ENCODE measurements at regions not wholly inside any gene's neighbourhood (a gene's known extent, or its start where the extent isn't known, plus 50 kb on each side); places are given as distances from the start of the nearest gene placed in this dataset.
"Not testable (repeated sequence)": the region's sequence is repeated elsewhere in the genome, so short reads cannot be mapped to it uniquely, and the experiment has no call there.

DNA sequence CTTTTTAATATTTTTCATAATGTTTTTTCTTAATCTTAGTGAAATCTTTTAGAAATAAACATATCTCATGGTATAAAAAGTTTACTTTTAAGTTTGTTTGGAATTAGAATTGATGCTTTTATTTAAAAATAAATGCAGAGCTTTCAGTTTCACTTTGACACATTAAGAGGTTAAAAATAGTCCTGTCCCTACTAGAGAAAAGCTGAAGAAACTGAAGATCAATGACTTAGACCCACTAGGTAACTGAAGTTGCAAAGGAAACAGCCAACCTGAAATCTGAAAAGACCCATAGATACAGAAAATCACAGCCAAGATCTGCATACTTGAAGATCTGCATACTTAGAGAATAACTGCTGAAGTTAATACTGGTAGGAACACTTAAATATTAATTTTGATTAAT is 237.6 kb downstream of the RAP2B start:
- no peaks in the 10 kb centered on the region for H3K9me3 ChIP-seq (ENCODE audit: low read depth)
- H3K4me3 ChIP-seq = no peak overlapping the region
- no peak overlapping the region for H2AFZ ChIP-seq
- H3K27ac ChIP-seq = no peak overlapping the region
- H3K4me2 ChIP-seq = no peak overlapping the region
- H3K4me1 ChIP-seq (ENCODE audit: insufficient read depth) = no peaks in the 10 kb centered on the region
- no peak for TF ChIP-seq EZH2 (IDR thresholded peaks at IDR 0.05; ENCODE audit: borderline replicate concordance)
- TF ChIP-seq, protein P1, sequence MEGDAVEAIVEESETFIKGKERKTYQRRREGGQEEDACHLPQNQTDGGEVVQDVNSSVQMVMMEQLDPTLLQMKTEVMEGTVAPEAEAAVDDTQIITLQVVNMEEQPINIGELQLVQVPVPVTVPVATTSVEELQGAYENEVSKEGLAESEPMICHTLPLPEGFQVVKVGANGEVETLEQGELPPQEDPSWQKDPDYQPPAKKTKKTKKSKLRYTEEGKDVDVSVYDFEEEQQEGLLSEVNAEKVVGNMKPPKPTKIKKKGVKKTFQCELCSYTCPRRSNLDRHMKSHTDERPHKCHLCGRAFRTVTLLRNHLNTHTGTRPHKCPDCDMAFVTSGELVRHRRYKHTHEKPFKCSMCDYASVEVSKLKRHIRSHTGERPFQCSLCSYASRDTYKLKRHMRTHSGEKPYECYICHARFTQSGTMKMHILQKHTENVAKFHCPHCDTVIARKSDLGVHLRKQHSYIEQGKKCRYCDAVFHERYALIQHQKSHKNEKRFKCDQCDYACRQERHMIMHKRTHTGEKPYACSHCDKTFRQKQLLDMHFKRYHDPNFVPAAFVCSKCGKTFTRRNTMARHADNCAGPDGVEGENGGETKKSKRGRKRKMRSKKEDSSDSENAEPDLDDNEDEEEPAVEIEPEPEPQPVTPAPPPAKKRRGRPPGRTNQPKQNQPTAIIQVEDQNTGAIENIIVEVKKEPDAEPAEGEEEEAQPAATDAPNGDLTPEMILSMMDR (IDR thresholded peaks at IDR 0.05; ENCODE audit: poor library complexity) = no peak
- TF ChIP-seq EZH2phosphoT487 (IDR thresholded peaks at IDR 0.05; ENCODE audit: low read depth, severe bottlenecking, unreplicated experiment) = no peak
- H3K27me3 ChIP-seq = no peaks in the 10 kb centered on the region
- no peaks in the 10 kb centered on the region for H3K79me2 ChIP-seq
- no peak for DNase-seq (ENCODE audit: low spot score)
- no peaks in the 10 kb centered on the region for H3K9me2 ChIP-seq (replicated peaks; ENCODE audit: insufficient read depth)
- H4K20me1 ChIP-seq (ENCODE audit: insufficient read depth, poor library complexity, severe bottlenecking) = no peaks in the 10 kb centered on the region
- no peaks in the 10 kb centered on the region for H3K36me3 ChIP-seq (replicated peaks; ENCODE audit: insufficient read depth, low read depth)

DNA sequence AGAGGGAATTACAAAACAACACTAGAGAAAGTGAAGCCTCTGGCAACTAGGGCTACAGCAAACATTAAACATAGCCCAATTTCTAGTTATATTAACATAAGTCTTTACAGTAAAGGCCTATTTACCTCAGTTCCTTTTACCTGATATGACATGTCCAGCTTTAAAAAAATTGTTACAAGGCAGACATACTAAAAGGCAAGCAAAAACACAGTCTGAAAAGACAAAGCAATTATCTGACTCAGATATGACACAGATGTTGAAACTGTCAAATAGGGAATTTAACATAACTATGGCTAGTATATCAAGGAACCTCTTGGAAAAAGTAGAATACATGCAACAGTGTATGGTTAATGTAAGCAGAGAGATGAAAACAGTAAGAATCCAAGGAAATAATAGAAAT is 238.6 kb downstream of the RAP2B start:
- Histone ChIP-seq H3K9me2 (replicated peaks; ENCODE audit: insufficient read depth) (no peaks in the 10 kb centered on the region), H3K4me3 (no peak overlapping the region), H3K9me3 (ENCODE audit: low read depth) (no peaks in the 10 kb centered on the region), H3K27ac (no peak overlapping the region), H3K4me2 (no peak overlapping the region), H3K4me1 (ENCODE audit: insufficient read depth) (no peaks in the 10 kb centered on the region), H3K79me2 (no peaks in the 10 kb centered on the region), H3K36me3 (replicated peaks; ENCODE audit: insufficient read depth, low read depth) (no peaks in the 10 kb centered on the region), H3K27me3 (no peaks in the 10 kb centered on the region), H4K20me1 (ENCODE audit: insufficient read depth, poor library complexity, severe bottlenecking) (no peaks in the 10 kb centered on the region), H2AFZ (no peak overlapping the region)
- no peak for TF ChIP-seq EZH2phosphoT487 (IDR thresholded peaks at IDR 0.05; ENCODE audit: low read depth, severe bottlenecking, unreplicated experiment)
- TF ChIP-seq, protein P1 (IDR thresholded peaks at IDR 0.05; ENCODE audit: poor library complexity) = no peak
- TF ChIP-seq EZH2 (IDR thresholded peaks at IDR 0.05; ENCODE audit: borderline replicate concordance) = no peak
- DNase-seq (ENCODE audit: low spot score) = no peak

DNA sequence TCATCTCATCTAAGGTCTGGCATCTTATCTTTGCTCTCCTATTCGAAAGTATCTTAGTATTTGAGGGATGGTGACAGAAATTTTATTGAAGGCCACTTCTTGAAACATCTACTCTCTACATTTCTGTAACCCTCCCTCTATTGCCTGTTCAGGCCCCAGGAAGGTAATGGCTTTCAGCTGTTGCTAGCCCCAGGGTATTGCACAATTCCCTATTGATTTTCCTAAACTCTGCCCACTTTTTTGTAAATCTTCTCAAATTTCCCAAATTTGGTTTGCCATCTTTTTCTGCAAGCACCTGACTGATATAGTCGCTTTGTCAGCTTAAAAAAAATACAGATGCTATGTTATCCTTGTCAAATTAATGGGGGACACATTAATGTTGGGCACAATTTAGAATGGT is 242.1 kb downstream of the RAP2B start:
- Histone ChIP-seq H3K4me2 (no peak overlapping the region), H3K27ac (no peak overlapping the region), H3K4me1 (ENCODE audit: insufficient read depth) (no peaks in the 10 kb centered on the region), H3K9me2 (replicated peaks; ENCODE audit: insufficient read depth) (no peaks in the 10 kb centered on the region), H3K79me2 (no peaks in the 10 kb centered on the region), H2AFZ (no peak overlapping the region), H4K20me1 (ENCODE audit: insufficient read depth, poor library complexity, severe bottlenecking) (no peaks in the 10 kb centered on the region), H3K27me3 (no peaks in the 10 kb centered on the region), H3K9me3 (ENCODE audit: low read depth) (no peaks in the 10 kb centered on the region), H3K36me3 (replicated peaks; ENCODE audit: insufficient read depth, low read depth) (no peaks in the 10 kb centered on the region), H3K4me3 (no peak overlapping the region)
- no peak for TF ChIP-seq EZH2 (IDR thresholded peaks at IDR 0.05; ENCODE audit: borderline replicate concordance)
- 49% methylated on average over 2 of the region's 2 CpGs for WGBS (ENCODE audit: low lambda C conversion rate, missing lambda C conversion rate)
- no peak for DNase-seq (ENCODE audit: low spot score)

DNA sequence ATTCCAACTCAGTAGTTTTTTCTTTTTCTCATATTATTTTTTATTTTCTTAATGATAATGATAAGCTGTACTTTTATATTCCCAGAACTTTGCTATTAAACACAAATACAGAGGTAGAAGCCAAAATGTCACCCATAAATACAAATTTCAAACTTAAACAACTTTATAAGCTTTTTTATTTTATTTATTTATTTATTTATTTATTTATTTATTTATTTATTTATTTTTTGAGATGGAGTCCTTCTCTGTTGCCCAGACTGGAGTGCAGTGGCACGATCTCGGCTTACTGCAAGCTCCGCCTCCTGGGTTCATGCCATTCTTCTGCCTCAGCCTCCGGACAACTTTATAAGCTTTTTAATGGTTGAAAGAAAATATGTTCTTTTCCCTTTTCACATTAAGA is 243.3 kb downstream of the RAP2B start:
- H3K4me1 ChIP-seq (ENCODE audit: insufficient read depth); H3K79me2 ChIP-seq; H3K36me3 ChIP-seq (replicated peaks; ENCODE audit: insufficient read depth, low read depth); H4K20me1 ChIP-seq (ENCODE audit: insufficient read depth, poor library complexity, severe bottlenecking); H2AFZ ChIP-seq; H3K4me2 ChIP-seq; H3K27ac ChIP-seq; H3K27me3 ChIP-seq; H3K9me2 ChIP-seq (replicated peaks; ENCODE audit: insufficient read depth); DNase-seq (ENCODE audit: low spot score); H3K9me3 ChIP-seq (ENCODE audit: low read depth); H3K4me3 ChIP-seq: not testable (repeated sequence)
- WGBS (ENCODE audit: low lambda C conversion rate, missing lambda C conversion rate) = 95% methylated on average over 4 of the region's 4 CpGs

DNA sequence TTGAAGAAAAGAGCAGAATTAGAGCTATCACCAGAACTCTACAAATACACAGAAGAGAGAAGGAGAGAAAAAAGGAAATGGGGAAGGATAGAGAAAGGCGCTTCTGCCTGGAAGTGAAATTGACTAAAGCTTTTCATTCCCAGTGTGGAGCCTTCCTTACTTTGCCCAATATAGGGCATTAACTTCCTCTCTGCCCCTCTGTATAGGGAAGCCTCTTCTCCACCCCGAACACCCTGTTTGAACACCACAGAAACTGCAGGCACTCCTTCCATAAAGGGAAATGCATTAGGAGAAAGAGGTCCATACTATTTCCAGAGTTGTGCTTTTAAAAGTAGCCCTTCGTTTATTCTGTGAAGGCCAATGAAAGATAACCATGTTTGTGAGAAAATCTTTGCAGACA is 248.5 kb downstream of the RAP2B start:
- no peaks in the 10 kb centered on the region for H3K79me2 ChIP-seq
- no peaks in the 10 kb centered on the region for H3K4me1 ChIP-seq (ENCODE audit: insufficient read depth)
- no peaks in the 10 kb centered on the region for H3K27me3 ChIP-seq
- H4K20me1 ChIP-seq (ENCODE audit: insufficient read depth, poor library complexity, severe bottlenecking) = no peaks in the 10 kb centered on the region
- TF ChIP-seq EZH2 (IDR thresholded peaks at IDR 0.05; ENCODE audit: borderline replicate concordance) = no peak
- TF ChIP-seq, protein P1 (IDR thresholded peaks at IDR 0.05; ENCODE audit: poor library complexity) = no peak
- TF ChIP-seq EZH2phosphoT487 (IDR thresholded peaks at IDR 0.05; ENCODE audit: low read depth, severe bottlenecking, unreplicated experiment) = no peak
- no peaks in the 10 kb centered on the region for H3K9me3 ChIP-seq (ENCODE audit: low read depth)
- H3K4me2 ChIP-seq = no peak overlapping the region
- H3K4me3 ChIP-seq = no peak overlapping the region
- WGBS (ENCODE audit: low lambda C conversion rate, missing lambda C conversion rate) = 68% methylated on average over 3 of the region's 3 CpGs
- no peaks in the 10 kb centered on the region for H3K36me3 ChIP-seq (replicated peaks; ENCODE audit: insufficient read depth, low read depth)
- H3K27ac ChIP-seq = no peak overlapping the region
- no peak overlapping the region for H2AFZ ChIP-seq
- H3K9me2 ChIP-seq (replicated peaks; ENCODE audit: insufficient read depth) = no peaks in the 10 kb centered on the region
- no peak for DNase-seq (ENCODE audit: low spot score)
